Hepatocyte (in vitro differentiated cells): ENCODE measurements at regions not wholly inside any gene's neighbourhood (a gene's known extent, or its start where the extent isn't known, plus 50 kb on each side); places are given as distances from the start of the nearest gene placed in this dataset.

ENCODE experiments used
- DNase-seq: peaks from one replicate; pipeline ENCODE4 v3.0.0-alpha.2; 2016; ENCODE audit warnings: low spot score
- H2AFZ ChIP-seq: fragments of 200-600 bp; sonication (generic); 2 replicates; pipeline ENCODE4 v1.6.0; 2016; ENCODE audit warnings: antibody characterized with exemption, mild to moderate bottlenecking
- H3K27ac ChIP-seq: fragments of 200-600 bp; sonication (generic); 2 replicates; pipeline ENCODE4 v1.5.1; 2016; ENCODE audit warnings: mild to moderate bottlenecking
- H3K27me3 ChIP-seq: fragments of 200-600 bp; sonication (generic); 2 replicates; pipeline ENCODE4 v1.6.1; 2016
- H3K36me3 ChIP-seq: fragments of 200-600 bp; sonication (generic); replicated peaks from 2 replicates; pipeline ENCODE4 v1.5.1; 2016; ENCODE audit warnings: low read depth; ENCODE audit not compliant: insufficient read depth
- H3K4me1 ChIP-seq: fragments of 200-600 bp; sonication (generic); 2 replicates; pipeline ENCODE4 v1.5.1; 2016; ENCODE audit warnings: mild to moderate bottlenecking, moderate library complexity; ENCODE audit not compliant: insufficient read depth
- H3K4me2 ChIP-seq: fragments of 200-600 bp; sonication (generic); 2 replicates; pipeline ENCODE4 v1.6.0; 2016
- H3K4me3 ChIP-seq: fragments of 200-600 bp; sonication (generic); 2 replicates; pipeline ENCODE4 v1.5.1; 2016; ENCODE audit warnings: mild to moderate bottlenecking
- H3K79me2 ChIP-seq: fragments of 200-600 bp; sonication (generic); 2 replicates; pipeline ENCODE4 v1.6.0; 2017; ENCODE audit warnings: mild to moderate bottlenecking
- H3K9me2 ChIP-seq: fragments of 200-600 bp; sonication (generic); replicated peaks from 2 replicates; pipeline ENCODE4 v1.6.0; 2017; ENCODE audit warnings: mild to moderate bottlenecking; ENCODE audit not compliant: insufficient read depth
- H3K9me3 ChIP-seq: fragments of 200-600 bp; sonication (generic); 2 replicates; pipeline ENCODE4 v1.5.1; 2016; ENCODE audit warnings: low read depth, mild to moderate bottlenecking
- H4K20me1 ChIP-seq: fragments of 200-600 bp; sonication (generic); 2 replicates; pipeline ENCODE4 v1.6.0; 2016; ENCODE audit warnings: mild to moderate bottlenecking; ENCODE audit not compliant: insufficient read depth, poor library complexity, severe bottlenecking
- EZH2 ChIP-seq: fragments of 200-600 bp; sonication (generic); IDR thresholded peaks from 2 replicates; pipeline ENCODE4 v1.6.1; 2016; ENCODE audit warnings: antibody characterized with exemption, mild to moderate bottlenecking, borderline replicate concordance
- EZH2phosphoT487 ChIP-seq: fragments of 200-600 bp; sonication (generic); IDR thresholded peaks from one replicate; pipeline ENCODE4 v1.6.1; 2018; ENCODE audit warnings: antibody characterized with exemption, mild to moderate bottlenecking, low read depth, moderate library complexity; ENCODE audit not compliant: unreplicated experiment, severe bottlenecking
- WGBS: methylation state at CpG from one replicate; pipeline ENCODE4 v1.1.6; 2016; ENCODE audit warnings: low lambda C conversion rate; ENCODE audit errors: missing lambda C conversion rate; 5-methylcytosine and 5-hydroxymethylcytosine counted together
- TF ChIP-seq, protein P1 (sequence below): fragments of 200-600 bp; sonication (generic); IDR thresholded peaks from 2 replicates; pipeline ENCODE4 v1.5.1; 2016; ENCODE audit warnings: antibody characterized with exemption, mild to moderate bottlenecking; ENCODE audit not compliant: poor library complexity

DNA sequence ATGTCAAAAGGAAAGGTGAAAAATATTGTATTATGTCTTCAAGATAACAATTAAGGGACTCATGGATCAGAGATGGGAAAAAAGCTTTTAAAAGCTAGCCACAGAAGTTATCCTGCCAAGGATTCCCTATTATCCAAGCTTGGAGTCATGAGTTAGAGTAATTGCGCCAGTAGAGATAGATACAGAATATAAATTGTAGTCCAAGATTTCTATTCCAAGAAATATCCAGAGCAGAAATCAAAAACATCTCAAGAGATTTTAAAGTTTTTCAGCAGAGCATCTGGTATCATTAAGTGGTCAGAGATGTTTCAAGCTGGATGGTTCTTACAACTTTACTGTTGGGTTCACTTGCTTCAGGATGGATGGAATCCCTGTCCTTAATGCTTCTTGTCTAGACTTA lies 186.7 kb downstream of the PCDH18 start:
- Histone ChIP-seq H3K36me3 (no peaks in the 10 kb centered on the region), H3K4me3 (no peak overlapping the region), H3K4me1 (no peaks in the 10 kb centered on the region), H2AFZ (no peak overlapping the region), H4K20me1 (no peaks in the 10 kb centered on the region), H3K79me2 (no peaks in the 10 kb centered on the region), H3K9me2 (no peaks in the 10 kb centered on the region), H3K27me3 (no peaks in the 10 kb centered on the region), H3K9me3 (no peaks in the 10 kb centered on the region), H3K4me2 (no peak overlapping the region), H3K27ac (no peak overlapping the region)
- WGBS: 97% methylated on average over 1 of the region's 1 CpG
- TF ChIP-seq, protein P1, sequence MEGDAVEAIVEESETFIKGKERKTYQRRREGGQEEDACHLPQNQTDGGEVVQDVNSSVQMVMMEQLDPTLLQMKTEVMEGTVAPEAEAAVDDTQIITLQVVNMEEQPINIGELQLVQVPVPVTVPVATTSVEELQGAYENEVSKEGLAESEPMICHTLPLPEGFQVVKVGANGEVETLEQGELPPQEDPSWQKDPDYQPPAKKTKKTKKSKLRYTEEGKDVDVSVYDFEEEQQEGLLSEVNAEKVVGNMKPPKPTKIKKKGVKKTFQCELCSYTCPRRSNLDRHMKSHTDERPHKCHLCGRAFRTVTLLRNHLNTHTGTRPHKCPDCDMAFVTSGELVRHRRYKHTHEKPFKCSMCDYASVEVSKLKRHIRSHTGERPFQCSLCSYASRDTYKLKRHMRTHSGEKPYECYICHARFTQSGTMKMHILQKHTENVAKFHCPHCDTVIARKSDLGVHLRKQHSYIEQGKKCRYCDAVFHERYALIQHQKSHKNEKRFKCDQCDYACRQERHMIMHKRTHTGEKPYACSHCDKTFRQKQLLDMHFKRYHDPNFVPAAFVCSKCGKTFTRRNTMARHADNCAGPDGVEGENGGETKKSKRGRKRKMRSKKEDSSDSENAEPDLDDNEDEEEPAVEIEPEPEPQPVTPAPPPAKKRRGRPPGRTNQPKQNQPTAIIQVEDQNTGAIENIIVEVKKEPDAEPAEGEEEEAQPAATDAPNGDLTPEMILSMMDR: no peak
- no peak for TF ChIP-seq EZH2phosphoT487
- TF ChIP-seq EZH2: no peak
- no peak for DNase-seq

DNA sequence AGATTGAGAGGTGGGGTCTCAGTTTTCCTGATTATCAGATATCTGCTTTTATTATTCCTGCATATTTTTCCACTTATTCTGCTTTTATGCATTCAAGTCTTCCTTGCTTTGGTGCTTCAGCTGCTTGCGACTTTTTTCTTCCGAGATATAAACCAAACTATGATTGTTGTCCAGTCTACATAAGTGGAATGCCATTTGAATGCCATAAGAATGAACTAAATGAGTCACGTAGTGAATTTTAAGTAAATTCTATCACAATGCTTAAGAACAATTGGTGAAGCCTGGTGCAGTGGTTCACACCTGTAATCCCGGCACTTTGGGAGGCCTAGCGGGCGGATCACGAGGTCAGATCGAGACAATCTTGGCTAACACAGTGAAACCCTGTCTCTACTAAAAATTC lies 189.1 kb downstream of the PCDH18 start:
- 94% methylated on average over 8 of the region's 8 CpGs for WGBS
- H2AFZ ChIP-seq: no peak overlapping the region

DNA sequence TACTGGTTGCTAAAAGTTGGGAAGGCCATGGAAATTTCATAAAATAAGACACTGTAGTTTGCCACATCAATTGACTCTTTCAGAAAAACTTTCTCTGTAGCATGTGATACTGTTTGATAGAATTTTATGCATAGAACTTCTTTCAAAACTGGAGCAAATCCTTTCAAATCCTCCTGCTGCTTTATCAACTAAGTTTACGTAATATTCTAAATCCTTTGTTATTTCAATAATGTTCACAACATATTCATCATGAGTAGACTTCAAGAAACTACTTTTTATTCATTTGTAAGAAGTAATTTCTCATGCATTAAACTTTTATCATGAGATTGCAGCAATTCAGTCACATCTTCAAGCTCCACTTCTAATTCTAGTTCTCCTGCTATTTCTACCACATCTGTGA lies 199.3 kb downstream of the PCDH18 start:
- WGBS: 67% methylated on average over 1 of the region's 1 CpG
- TF ChIP-seq, protein P1: no peak
- TF ChIP-seq EZH2: no peak
- no peak for TF ChIP-seq EZH2phosphoT487
- no peaks in the 10 kb centered on the region for H3K79me2 ChIP-seq

More for the DNA sequence above, 189.1 kb downstream of the PCDH18 start:
- Histone ChIP-seq H3K4me1 (no peaks in the 10 kb centered on the region), H3K4me2 (no peak overlapping the region), H3K9me2 (no peaks in the 10 kb centered on the region), H3K36me3 (no peaks in the 10 kb centered on the region), H3K27ac (no peak overlapping the region), H3K27me3 (no peaks in the 10 kb centered on the region), H3K79me2 (no peaks in the 10 kb centered on the region), H3K9me3 (no peaks in the 10 kb centered on the region), H4K20me1 (no peaks in the 10 kb centered on the region), H3K4me3 (no peak overlapping the region)
- no peak for DNase-seq
- no peak for TF ChIP-seq EZH2
- TF ChIP-seq EZH2phosphoT487: no peak
- TF ChIP-seq, protein P1: no peak

DNA sequence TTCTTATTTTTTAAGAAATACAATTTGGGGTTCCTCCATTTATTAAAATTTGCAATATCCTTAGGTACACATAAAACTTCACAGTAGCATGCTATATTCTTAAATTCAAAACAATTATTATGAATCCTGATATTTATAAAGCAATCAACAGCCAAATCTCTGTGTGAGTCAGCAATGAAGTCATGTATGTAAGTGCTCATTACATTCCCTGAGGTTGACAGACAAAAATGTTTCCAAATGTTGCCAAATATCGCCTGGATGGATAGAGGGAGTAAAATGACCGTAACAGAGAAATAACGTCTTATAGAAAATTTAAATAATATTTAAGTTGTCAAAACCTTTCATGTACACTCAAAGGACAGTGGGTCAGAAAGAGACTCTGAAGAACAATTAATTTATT lies 220.0 kb downstream of the PCDH18 start:
- Histone ChIP-seq H3K9me3 (no peaks in the 10 kb centered on the region), H3K4me2 (no peak overlapping the region), H3K27me3 (no peaks in the 10 kb centered on the region), H2AFZ (no peak overlapping the region), H3K27ac (no peak overlapping the region), H3K9me2 (no peaks in the 10 kb centered on the region), H3K36me3 (no peaks in the 10 kb centered on the region), H3K4me3 (no peak overlapping the region), H3K4me1 (no peaks in the 10 kb centered on the region), H3K79me2 (no peaks in the 10 kb centered on the region), H4K20me1 (no peaks in the 10 kb centered on the region)
- WGBS: 96% methylated on average over 3 of the region's 3 CpGs
- no peak for TF ChIP-seq EZH2phosphoT487
- no peak for TF ChIP-seq EZH2
- TF ChIP-seq, protein P1: no peak
- no peak for DNase-seq

More for the DNA sequence above, 199.3 kb downstream of the PCDH18 start:
- H3K36me3 ChIP-seq: no peaks in the 10 kb centered on the region
- H3K27me3 ChIP-seq: no peaks in the 10 kb centered on the region
- H3K9me3 ChIP-seq: peaks cover 4% of the 10 kb centered on the region
- H3K4me3 ChIP-seq: no peak overlapping the region
- H3K4me2 ChIP-seq: no peak overlapping the region
- H2AFZ ChIP-seq: no peak overlapping the region
- H3K27ac ChIP-seq: no peak overlapping the region
- no peaks in the 10 kb centered on the region for H3K4me1 ChIP-seq
- H3K9me2 ChIP-seq: no peaks in the 10 kb centered on the region
- DNase-seq: no peak
- H4K20me1 ChIP-seq: no peaks in the 10 kb centered on the region
